ENCODE measurements at regions not wholly inside any gene's neighbourhood (a gene's known extent, or its start where the extent isn't known, plus 50 kb on each side); places are given as distances from the start of the nearest gene placed in this dataset.

GRCh38 chrX:39555431-39555830, 542.3 kb downstream of the BCOR start:
- TF ChIP-seq POLR2A (IDR thresholded peaks at IDR 0.05): no peak
- no peak for TF ChIP-seq CTCF (IDR thresholded peaks at IDR 0.05)
- no peak for DNase-seq
- Histone ChIP-seq H3K4me1 (no peaks in the 10 kb centered on the region), H3K27ac (no peak overlapping the region), H3K9me3 (no peaks in the 10 kb centered on the region), H3K36me3 (no peaks in the 10 kb centered on the region), H3K27me3 (no peaks in the 10 kb centered on the region), H3K4me3 (replicated peaks in 1 of 3) (no peak overlapping the region)
- WGBS, 2 donors: 100% methylated on average over 4 of the region's 4 CpGs; no CpG with 5 or more reads in 1 of the 2 donors
- intact Hi-C loops (cut with DNase I): no loop called here

- no peak overlapping the region for H3K4me3 ChIP-seq (replicated peaks in 1 of 3)
- no peak for DNase-seq
- H3K36me3 ChIP-seq: no peaks in the 10 kb centered on the region
- no peak overlapping the region for H3K27ac ChIP-seq
- WGBS, 2 donors: 78 to 83% methylated on average over 3 of the region's 3 CpGs
- no peaks in the 10 kb centered on the region for H3K9me3 ChIP-seq
- intact Hi-C loops (cut with DNase I): no loop called here
- no peaks in the 10 kb centered on the region for H3K4me1 ChIP-seq
- H3K27me3 ChIP-seq: no peaks in the 10 kb centered on the region
- TF ChIP-seq CTCF (IDR thresholded peaks at IDR 0.05): no peak
- no peak for TF ChIP-seq POLR2A (IDR thresholded peaks at IDR 0.05)
Observed at GRCh38 chrX:39556056-39556455, 541.7 kb downstream of the BCOR start.

GRCh38 chrX:39559229-39559628, 538.5 kb downstream of the BCOR start:
- Histone ChIP-seq H3K9me3 (no peaks in the 10 kb centered on the region), H3K27me3 (no peaks in the 10 kb centered on the region), H3K4me3 (replicated peaks in 1 of 3) (no peak overlapping the region), H3K4me1 (no peaks in the 10 kb centered on the region), H3K27ac (no peak overlapping the region), H3K36me3 (no peaks in the 10 kb centered on the region)
- intact Hi-C loops (cut with DNase I): no loop called here
- DNase-seq: no peak
- 85 to 92% methylated on average over 4 of the region's 4 CpGs for WGBS, 2 donors
- TF ChIP-seq POLR2A (IDR thresholded peaks at IDR 0.05) (no peak), CTCF (IDR thresholded peaks at IDR 0.05) (no peak)

GRCh38 chrX:39560271-39560670, 537.5 kb downstream of the BCOR start:
- H3K4me3 ChIP-seq (replicated peaks in 1 of 3): no peak overlapping the region
- no peaks in the 10 kb centered on the region for H3K9me3 ChIP-seq
- no peaks in the 10 kb centered on the region for H3K4me1 ChIP-seq
- no peak overlapping the region for H3K27ac ChIP-seq
- H3K27me3 ChIP-seq: no peaks in the 10 kb centered on the region
- 88 to 89% methylated on average over 9 to 11 of the region's 12 CpGs for WGBS, 2 donors
- no peak for DNase-seq
- H3K36me3 ChIP-seq: no peaks in the 10 kb centered on the region
- TF ChIP-seq POLR2A (IDR thresholded peaks at IDR 0.05) (no peak), CTCF (IDR thresholded peaks at IDR 0.05) (no peak)
- intact Hi-C loops (cut with DNase I): no loop called here

- H3K9me3 ChIP-seq: no peaks in the 10 kb centered on the region
- H3K36me3 ChIP-seq: no peaks in the 10 kb centered on the region
- H3K27me3 ChIP-seq: no peaks in the 10 kb centered on the region
- H3K4me1 ChIP-seq: no peaks in the 10 kb centered on the region
- intact Hi-C loops (cut with DNase I): no loop called here
- TF ChIP-seq POLR2A (IDR thresholded peaks at IDR 0.05): no peak
- TF ChIP-seq CTCF (IDR thresholded peaks at IDR 0.05): no peak
- no peak for DNase-seq
- no peak overlapping the region for H3K4me3 ChIP-seq (replicated peaks in 1 of 3)
- no peak overlapping the region for H3K27ac ChIP-seq
Observed at GRCh38 chrX:39563178-39563577, 534.6 kb downstream of the BCOR start.

All from thyroid gland (tissue), 4 donors.